GM21576 (cell line): ENCODE measurements at regions not wholly inside any gene's neighbourhood (a gene's known extent, or its start where the extent isn't known, plus 50 kb on each side); places are given as distances from the start of the nearest gene placed in this dataset.

Experiments used
- ATAC-seq: cut with Tn5 transposase; IDR thresholded peaks from one replicate; pipeline ENCODE4 v1.9.1; 2021; ENCODE audit warnings: mild to moderate bottlenecking, moderate library complexity; ENCODE audit not compliant: unreplicated experiment

DNA sequence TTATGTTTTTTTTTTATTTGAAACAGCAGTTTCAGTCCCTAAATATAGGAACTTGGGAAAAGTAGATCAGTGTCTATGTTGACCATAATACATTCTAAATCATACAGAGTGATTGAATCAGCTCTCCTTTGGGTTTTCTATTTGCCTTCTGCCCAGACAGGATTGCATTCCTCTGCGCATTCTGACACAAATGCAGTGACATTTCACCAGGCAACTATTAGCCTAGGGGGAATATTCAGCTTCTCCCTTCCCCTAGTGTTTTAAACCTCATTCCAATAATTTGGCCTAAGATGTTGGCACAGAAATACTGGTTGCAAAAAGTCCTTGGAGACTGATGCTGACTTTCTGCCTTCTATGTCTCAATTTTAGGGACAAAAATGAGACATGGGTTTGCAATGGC is 172.8 kb downstream of the PTGER3 start:
- ATAC-seq, result no peak

DNA sequence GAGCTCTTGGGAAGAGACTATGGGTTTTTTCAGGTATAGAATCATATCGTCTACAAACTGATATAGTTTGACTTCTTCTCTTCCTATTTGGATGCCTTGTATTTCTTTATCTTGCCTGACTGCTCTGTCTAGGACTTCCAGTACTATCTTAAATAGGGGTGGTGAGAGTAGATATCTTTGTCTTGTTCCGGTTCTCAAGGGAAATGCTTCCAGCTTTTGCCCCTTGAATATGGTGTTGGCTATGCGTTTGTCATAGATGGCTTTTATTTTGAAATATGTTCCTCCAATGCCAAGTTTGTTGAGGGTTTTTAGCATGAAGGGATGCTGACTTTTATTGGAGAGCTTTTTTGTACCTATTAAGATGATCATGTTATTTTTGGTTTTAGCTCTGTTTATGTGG is 170.3 kb downstream of the PTGER3 start:
- ATAC-seq, result no peak

GRCh38 chr1:70887936-70888335 is 159.7 kb downstream of the PTGER3 start:
- no peak for ATAC-seq

DNA sequence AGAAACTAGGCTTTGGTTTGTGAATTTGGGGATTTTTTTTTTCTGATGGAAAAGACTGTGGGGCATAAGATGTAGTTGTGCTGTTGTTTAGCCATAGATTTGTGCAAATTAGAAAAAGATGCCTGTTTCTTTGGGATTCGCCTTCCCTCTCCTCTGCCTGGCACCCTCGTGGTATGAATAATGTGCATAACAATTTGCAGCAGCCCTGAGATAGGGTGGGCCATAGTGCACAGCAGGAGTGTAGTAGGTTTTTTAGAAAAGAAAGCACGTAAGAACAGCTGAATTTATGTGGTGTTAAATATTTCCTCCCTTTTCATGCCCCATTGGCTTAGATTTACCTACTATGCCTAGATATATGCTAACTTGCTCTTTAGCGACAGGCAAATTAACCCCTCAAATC is 158.9 kb downstream of the PTGER3 start:
- no peak for ATAC-seq

DNA sequence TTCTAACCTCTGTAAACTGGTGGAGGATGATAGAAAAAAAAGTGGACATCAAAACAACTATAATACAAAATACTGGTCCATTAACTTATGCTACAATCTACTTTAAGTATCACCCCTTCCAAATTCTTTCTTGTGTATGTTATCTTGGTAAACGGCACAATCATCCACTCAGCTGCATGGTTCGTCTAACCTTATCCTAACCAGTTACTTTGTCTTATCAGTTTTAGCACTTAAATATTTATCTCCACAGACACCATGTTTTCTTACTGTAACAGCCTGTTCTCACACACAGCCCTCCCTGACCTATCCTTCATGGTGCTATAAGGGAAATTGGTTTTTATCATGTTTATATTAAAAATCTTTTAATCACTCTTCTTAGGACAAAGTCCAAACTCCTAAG is 157.2 kb downstream of the PTGER3 start:
- no peak for ATAC-seq

- ATAC-seq, result no peak
These were observed 156.4 kb downstream of the PTGER3 start for GRCh38 chr1:70891051-70891843.

GRCh38 chr1:70892140-70892539 is 155.5 kb downstream of the PTGER3 start:
- ATAC-seq, result no peak

GRCh38 chr1:70892930-70893329 is 154.7 kb downstream of the PTGER3 start:
- ATAC-seq, result no peak

- ATAC-seq, result no peak
These were observed 154.2 kb downstream of the PTGER3 start for GRCh38 chr1:70893381-70893780.

DNA sequence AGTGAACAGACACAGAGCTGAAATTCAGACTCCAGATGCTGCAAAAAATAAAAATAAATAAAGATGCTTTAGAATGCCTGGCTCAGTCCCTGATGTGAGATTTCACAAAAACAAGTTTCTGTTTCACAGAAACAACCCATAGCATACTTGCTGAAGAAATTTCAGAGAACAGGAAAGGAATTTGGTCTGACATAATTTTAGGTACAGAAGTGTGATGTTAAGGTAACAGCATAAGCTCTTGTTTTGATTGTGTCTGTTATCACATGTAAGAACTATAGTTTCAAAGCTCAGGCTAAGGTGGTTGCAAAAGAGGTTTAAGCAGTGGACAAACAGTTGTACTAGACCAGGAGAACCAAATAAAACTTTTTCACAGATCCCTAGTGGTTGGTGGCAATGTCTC is 152.1 kb downstream of the PTGER3 start:
- ATAC-seq, result no peak

- ATAC-seq, result no peak
These were observed 151.4 kb downstream of the PTGER3 start for GRCh38 chr1:70896224-70896623.

- no peak for ATAC-seq
These were observed 150.3 kb downstream of the PTGER3 start for GRCh38 chr1:70897273-70897672.

- ATAC-seq, result no peak
These were observed 147.9 kb downstream of the PTGER3 start for GRCh38 chr1:70899735-70900134.

DNA sequence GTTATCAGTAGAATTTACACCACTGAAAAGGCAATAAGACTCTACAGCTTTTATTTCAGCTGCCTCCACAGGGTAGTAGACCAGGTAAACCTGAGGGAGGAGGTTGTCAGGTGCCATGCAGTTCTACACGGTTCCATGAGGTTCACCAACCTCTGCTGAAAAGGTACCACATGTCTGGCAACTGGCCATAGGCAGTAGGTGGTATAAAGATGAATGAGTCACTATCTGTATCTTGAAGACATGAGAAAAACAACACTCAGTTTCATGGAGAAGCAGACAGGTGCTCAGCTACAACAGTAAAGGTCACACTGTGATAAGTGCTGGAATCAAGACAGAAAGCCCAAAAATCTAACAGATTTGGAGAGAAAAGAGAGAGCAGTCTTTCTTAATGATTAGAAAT is 145.4 kb downstream of the PTGER3 start:
- no peak for ATAC-seq

DNA sequence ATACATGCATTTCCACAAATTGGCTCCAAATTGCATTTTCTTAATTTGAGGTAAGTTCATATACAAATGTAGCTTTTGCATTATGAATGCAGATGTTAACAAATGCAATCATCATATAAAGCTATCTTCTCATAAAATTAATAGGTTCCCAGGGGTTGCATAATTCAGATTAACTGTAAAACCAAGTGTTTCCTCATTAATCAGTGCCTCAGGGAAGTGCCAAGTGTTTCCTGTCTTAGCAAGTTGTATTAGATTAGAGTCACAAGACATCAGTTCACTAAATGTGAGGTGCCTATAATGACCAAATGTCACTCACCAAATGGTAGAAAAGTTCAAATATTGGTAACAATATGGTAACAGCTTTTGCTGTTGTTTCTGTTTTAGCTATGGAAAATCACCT is 140.8 kb downstream of the PTGER3 start:
- no peak for ATAC-seq

DNA sequence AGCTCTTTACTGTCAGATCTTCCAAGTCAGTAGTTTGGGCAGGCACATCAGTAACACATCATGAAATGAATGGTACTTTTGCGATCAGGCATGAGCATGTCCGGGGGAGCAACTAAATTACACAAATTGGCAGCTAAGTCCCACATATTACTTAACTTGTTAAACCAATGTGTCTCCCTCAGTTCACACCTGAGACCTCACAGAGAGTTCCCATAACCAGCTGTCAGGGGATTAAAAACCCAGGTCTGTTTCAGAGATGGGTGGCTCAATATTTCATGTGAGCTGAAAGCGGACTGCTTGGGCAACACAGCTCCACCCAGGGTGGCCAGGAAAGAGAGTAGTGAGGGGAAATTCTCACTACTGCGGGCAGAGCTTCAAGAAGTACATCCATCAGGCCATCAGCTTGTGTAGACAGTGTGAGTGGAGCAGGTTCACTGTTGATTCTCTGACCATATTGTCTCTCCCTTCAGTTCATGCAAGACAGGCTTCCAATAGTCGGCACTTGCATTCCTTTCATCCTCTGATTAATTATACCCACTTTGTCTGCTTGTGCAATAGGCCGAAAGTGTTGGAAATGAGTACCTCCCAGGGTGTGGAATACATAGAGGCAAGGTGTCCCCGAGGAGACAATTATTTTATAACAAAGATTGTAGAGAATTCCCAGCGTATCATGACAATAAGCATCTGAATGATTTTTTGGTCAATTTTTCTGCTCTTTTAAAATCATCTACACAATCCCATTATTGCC is 139.9 kb downstream of the PTGER3 start:
- ATAC-seq, result no peak

- ATAC-seq, result no peak
These were observed 138.3 kb downstream of the PTGER3 start for GRCh38 chr1:70909262-70909822.

DNA sequence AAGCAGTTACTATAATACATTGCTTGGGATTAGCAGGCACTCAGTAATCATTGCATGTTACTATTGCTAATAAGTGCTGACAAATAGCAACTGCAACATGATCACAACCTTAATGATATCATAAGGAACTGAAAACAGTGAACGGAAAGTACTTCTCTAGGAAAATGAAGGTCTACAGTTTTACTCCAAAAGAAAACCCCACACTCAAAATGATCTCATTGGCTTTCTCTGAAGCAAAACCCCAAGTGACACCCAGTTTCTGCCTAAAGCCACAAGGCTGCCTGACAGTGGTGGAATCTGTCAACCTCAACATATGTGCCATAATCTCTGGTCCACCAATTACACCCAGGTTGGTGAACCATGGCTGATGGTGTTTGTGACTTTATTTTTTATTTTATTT is 137.6 kb downstream of the PTGER3 start:
- ATAC-seq, result peak; percentile 56

DNA sequence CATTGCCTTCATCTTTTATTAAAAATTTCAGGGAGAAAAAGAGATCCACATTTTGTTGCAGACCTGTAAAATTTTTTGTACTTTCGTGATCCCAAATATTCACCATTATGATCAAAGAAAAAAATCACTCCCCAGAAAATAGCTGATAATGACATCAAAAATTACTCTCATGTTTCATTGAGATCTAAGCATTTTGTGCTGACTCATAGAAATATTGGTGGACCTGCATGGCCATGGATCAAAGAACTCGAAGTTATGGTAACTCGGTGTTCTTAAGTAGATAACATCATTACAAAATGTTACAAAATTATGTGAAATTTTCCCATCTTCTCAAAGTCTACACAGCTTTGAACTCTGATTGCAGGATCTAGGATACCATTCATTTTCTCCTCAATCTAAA is 135.8 kb downstream of the PTGER3 start:
- ATAC-seq, result no peak

DNA sequence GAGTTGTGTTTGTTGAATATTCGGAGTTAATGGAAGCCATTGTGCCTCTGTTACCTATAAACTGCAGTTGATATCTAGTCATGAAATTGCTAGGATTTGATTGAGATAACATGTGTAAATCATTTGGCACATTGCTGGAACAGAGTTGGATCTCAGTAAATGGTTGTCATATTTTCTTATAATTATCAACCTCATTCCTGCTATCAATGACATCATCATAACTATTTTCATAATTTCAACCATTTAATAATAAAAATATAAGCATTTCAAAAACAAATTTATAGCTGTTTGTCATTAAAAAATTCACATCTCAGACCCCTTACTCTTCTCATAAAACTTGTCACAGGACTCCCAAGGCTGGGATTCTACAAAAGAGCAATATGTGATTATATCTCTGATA is 133.4 kb downstream of the PTGER3 start:
- no peak for ATAC-seq

- ATAC-seq, result no peak
These were observed 132.2 kb downstream of the PTGER3 start for GRCh38 chr1:70915258-70916033.
